IPS-NIHi7 (cell line): ENCODE measurements at regions not wholly inside any gene's neighbourhood (a gene's known extent, or its start where the extent isn't known, plus 50 kb on each side); places are given as distances from the start of the nearest gene placed in this dataset.
A peak's percentile ranks its signal among the peaks of the same experiment; 100 is the strongest.
"Not testable (repeated sequence)": the region's sequence is repeated elsewhere in the genome, so short reads cannot be mapped to it uniquely, and the experiment has no call there.

Experiments
- DNase-seq: peaks from one replicate; pipeline ENCODE4 v3.0.0; 2012; ENCODE audit warnings: mixed read lengths; ENCODE audit errors: extremely low spot score

DNA sequence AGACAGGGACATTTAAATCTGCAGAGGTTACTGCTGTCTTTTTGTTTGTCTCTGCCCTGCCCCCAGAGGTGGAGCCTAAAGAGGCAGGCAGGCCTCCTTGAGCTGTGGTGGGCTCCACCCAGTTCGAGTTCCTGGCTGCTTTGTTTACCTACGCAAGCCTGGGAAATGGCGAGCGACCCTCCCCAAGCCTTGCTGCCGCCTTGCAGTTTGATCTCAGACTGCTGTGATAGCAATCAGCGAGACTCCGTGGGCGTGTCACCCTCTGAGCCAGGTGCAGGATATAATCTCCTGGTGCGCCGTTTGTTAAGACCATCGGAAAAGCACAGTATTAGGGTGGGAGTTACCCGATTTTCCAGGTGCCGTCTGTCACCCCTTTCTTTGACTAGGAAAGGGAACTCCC is 93.3 kb downstream of the ANKRD30BL start:
- DNase-seq, result not testable (repeated sequence)

DNA sequence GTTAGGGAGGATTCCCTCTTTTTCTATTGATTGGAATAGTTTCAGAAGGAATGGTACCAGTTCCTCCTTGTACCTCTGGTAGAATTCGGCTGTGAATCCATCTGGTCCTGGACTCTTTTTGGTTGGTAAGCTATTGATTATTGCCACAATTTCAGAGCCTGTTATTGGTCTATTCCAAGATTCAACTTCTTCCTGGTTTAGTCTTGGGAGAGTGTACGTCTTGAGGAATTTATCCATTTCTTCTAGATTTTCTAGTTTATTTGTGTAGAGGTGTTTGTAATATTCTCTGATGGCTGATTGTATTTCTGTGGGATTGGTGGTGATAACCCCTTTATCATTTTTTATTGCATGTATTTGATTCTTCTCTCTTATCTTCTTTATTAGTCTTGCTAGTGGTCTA is 96.4 kb downstream of the ANKRD30BL start:
- not testable (repeated sequence) for DNase-seq

DNA sequence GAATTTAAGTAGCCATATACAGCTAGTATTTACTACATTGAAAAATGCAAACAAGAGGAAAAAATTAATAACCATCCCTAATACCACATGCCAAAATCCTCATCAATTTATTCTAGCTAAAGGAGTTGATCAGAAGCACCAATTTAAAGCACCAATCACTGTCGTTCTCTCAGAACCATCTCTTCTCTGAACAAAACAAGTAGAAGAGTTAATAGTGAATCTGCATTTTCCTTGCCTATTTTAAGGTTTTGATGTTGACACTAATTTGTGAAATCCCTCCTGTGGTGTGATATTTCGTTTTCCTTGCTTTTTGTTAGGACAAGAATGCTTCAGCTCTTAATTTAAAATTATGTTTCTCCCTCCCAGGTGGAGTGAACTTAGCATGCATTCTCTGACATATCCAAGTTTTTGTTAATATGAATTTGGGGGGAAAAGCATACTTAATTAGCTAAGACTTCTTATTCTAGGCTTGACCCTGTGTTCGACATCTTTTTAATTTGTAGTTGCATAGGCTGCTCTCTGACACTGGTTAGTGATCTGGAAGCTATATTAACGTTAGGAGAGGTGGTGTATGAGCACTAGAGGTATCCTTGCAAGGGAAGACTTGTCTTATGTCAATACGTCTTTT is 122.0 kb downstream of the ANKRD30BL start:
- DNase-seq, result not testable (repeated sequence)

DNA sequence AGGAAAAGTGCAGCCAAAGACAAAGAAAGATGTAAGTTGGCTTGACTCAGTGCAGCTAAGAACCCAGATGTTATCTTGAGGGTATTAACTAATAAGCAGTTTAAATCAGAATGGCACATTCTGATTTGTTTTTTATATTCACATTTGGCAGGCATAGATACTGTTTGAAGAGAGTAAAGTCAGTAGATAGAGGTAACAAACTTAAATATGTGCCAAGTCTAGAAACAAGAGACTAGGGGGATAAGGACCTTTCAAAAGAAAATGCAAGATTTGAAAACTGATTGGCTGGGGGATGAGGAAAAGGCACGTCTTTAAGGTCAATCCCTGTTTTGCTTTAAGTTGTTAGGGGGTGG is 122.9 kb downstream of the ANKRD30BL start:
- not testable (repeated sequence) for DNase-seq

DNA sequence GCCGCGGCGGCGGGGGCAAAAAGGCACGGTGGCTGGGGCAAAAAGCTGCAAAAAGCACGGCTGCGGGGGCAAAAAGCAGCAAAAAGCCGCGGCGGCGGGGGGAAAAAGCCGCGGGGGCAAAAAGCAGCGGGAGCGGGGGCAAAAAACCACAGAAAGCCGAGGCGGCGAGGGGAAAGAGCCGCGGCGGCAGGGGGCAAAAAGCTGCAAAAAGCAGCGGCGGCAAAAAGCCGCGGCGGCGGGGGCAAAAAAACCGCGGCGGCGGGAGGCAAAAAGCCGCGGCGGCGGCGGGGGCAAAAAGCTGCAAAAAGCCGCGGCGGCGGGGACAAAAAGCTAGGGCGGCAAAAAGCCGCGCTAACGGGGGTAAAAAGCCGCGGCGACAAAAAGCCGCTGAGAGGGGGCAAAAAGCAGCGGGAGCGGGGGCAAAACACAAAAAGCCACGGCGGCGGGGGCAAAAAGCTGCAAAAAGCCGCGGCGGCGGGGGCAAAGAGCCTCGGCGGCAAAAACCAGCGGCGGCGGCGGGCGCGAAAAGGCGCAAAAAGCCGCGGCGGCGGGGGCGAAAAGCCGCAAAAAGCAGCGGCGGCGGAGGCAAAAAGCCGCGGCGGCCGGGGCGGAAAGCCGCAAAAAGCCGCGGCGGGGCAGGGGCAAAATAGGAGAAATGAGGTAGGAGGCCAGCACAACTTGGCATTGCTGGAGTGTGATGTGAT is 123.4 kb downstream of the ANKRD30BL start:
- peak; percentile 6 for DNase-seq

DNA sequence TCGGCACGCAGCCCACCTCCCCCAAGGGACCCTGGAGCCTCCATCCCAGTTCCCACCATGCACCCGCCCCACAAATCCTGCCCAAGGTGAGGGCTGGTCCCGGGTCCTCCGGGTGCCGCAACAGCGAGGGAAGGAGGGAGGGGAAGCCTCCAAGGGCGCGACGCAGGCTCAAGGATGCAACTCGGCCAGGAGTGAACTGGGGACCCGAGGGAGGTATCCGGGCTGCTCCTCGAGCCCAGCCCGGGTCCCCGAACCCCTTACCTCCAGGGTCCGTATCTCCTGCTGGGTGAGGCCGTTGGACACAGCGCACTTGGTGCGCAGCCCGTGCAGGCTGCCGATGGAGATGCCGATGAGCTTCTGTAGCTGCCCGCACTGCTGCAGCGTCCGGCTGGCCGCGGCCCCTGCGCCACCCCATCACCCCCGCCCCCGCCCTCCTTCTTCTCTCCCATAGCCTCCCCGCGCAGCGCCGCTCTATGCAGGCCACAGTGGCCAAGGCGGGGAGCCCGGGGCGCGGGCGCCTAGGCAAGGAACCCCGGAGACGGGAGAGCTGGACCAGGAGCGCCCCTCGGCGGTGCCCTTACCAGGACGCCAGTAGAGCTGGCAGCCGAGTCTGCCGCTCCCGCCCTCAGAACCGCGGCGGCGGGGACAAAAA is 124.1 kb downstream of the ANKRD30BL start:
- peak; percentile 30 for DNase-seq

DNA sequence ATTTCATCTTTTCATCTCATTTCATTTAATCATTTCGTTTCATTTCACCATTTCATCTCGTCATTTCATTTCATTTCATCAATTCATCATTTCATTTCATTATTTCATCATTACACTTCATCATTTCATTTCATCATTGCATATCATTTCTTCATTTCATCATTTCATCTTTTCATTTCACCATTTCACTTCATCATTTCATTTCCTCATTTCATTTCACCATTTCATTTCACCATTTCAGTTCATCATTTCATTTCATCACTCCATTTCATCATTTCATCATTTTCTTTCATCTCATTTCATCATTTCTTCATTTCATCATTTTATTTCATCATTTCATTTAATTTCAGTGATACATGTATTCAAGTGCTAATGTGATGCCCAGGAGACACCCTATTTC is 127.1 kb downstream of the ANKRD30BL start:
- DNase-seq, result no peak

DNA sequence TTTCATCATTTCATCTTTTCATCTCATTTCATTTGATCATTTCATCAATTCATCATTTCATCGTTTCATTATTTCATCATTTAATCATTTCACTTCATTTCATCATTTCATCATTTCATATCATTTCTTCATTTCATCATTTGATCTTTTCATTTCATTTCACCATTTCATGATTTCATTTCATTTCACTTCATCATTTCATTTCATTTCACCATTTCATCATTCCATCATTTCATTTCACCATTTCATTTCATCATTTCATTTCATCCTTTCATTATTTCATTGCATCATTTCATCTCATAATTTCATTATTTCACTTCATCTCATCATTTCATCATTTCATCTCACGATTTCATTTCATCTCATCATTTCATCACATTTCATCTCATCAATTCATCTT is 127.8 kb downstream of the ANKRD30BL start:
- no peak for DNase-seq

DNA sequence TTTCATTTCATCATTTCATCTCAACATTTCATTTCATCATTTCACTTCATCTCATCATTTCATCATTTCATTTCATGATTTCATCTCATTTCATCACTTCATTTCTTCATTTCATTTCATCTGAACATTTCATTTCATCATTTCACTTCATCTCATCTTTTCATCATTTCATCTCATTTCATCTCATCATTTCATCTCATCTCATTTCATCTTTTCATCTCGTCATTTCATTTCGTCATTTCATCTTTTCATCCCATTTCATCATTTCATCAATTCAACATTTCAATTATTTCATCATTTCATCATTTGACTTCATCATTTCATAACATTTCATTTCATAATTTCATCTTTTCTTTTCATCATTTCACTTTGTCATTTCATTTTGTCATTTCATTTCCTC is 128.4 kb downstream of the ANKRD30BL start:
- no peak for DNase-seq

DNA sequence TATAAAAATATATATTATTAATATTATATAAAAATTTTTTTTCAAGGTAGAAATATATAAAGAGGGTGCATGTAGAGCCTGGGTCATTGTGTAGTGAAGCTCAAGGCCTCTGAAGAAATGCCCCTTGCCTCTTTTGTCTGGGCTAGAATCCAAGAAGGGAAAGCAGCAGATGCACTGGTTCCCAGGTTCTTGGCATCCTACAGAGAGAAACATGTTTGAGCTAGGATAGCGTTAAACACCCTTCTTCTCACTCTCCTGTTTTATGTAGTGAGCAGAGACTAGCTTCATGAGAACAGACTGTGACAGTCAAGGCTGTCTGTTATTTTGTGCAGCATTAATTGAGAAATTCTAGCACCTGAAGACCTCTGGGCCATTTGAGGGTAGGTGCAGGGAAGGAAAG is 149.7 kb downstream of the ANKRD30BL start:
- DNase-seq, result not testable (repeated sequence)

DNA sequence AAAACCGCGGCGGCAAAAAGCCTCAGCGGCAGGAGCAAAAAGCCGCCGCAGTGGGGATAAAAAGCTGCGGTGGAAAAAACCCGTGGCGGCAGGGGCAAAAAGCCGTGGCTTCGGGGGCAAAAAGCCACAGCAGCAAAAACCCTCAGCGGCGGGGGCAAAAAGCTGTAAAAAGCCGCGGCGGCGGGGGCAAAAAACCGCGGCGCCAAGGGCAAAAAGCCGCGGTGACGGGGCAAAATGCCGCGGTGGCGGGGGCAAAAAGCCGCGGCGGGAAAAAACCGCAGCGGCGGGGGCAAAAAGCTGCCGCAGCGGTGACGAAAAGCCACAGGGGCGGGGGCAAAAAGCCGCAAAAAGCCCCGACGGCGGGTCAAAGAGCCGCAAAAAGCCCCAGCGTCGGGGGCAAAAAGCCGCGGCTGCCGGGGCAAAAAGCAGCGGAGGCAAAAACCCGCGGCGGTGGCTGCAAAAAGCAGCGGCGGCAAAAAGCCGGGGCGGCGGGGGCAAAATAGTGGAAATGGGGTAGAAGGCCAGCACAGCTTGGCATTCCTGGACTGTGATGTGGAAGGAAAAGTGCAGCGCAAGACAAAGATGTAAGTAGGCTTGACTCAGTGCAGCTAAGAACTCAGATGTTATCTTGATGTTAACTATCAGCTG is 151.8 kb downstream of the ANKRD30BL start:
- DNase-seq, result peak; percentile 4

DNA sequence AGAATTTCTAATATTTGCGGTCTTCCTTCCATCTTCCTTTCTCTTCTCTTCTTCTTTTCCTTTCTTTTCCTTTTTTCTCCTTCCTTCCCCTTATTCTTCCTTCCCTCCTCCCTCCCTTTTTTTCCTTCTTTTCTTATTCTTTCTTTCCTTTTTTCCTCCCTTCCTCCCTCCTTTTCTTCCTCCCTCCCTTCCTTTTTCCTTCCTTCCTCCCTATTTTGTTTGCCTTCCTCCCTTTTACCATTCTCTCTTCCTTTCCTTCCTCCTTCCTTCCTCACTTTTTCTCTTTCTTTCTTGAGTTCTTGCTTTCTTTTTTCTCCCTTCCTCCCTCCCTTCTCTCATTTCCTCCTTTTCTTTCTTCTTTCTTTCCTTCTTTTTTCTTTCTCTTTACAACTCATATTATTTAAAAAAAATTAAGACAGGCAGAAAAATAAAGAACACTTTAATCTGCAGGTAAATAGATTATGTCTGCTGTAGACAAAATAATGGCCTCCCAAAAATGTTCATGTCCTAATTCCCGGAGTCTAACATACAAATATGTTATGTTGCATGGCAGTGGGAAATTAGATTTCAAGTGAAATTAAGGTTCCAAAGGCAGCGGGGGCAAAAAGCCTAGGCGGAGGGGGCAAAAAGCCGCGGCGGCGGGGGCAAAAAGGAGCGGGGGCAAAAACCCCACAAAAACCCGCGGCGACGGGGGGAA is 152.4 kb downstream of the ANKRD30BL start:
- no peak for DNase-seq

DNA sequence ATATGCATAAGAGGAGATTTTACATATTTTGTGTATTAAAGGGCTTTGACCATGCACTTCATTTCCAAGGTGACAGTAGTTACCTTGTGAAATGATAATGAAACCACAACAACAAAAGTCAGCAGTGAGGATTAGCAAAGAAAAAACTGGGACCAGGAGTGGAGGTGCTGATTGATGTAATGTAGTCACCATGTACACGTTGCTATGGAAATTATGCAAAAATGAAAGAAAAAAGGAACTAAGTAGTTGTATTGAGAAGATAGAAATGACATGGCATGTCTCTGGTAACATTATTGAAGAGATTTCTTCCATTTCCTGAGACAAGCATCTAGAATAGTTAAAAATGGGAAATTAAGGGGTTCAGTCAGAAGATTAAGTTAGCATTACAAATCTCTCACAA is 171.0 kb downstream of the ANKRD30BL start:
- not testable (repeated sequence) for DNase-seq

DNA sequence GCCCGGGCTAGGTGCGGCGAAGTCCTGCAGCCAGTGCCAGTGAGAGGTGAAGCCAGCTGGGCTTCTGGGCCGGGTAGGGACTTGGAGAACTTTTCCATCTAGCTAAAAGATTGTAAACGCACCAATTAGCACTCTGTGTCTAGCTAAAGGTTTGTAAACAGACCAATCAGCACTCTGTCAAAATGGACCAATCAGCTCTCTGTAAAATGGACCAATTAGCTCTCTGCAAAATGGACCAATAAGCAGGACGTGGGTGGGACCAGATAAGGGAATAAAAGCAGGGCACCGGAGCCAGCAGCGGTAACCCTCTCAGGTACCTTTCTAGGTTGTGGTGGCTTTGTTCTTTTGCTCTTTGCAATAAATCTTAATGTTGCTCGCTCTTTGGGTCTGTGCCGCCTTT is 195.1 kb downstream of the ANKRD30BL start:
- DNase-seq, result not testable (repeated sequence)

DNA sequence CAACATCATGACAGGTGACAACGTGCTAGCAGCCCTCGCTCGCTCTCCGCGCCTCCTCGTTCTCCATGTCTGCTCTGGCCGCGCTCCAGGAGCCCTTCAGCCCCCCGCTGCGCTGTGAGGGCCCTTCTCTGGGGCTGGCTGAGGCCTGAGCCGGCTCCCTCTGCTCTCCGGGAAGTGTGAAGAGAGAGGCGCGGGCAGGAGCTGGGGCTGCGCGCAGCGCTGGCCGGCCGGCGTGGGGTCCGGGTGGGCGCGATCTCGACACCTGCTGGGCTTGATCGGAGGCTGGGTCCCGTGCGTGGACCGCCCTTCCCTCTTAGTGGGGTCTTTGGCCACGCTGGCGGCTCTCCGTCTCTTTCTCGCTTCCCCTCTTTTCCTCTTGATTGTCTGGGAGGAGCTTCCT is 195.5 kb downstream of the ANKRD30BL start:
- peak; percentile 1 for DNase-seq

DNA sequence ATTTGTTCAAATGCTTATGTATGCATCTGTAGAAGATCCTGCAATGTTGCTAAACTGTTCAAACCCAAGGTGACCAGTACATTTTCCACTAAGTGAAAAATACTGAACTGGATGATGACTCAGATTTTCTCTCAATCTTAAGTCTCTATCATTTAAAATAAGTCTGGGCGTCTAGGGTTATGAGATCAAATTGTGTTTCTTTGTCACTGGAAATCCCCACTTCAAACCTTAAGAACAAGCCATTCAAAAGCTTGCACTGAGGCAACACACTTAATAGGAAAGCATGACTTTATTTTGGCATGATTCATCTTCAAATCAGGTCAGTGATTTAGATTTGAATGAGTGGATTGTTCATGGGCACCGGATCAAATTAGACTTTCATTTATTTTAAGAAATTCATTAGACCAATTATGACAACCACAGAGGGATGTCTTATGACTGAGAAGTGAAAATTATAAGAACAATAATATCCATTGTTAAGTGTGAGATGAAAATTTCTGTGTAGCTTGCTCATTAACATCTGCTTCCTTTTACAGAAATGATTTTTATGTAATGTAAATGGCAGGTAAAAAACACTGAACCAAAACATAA is 203.6 kb downstream of the ANKRD30BL start:
- DNase-seq, result not testable (repeated sequence)

DNA sequence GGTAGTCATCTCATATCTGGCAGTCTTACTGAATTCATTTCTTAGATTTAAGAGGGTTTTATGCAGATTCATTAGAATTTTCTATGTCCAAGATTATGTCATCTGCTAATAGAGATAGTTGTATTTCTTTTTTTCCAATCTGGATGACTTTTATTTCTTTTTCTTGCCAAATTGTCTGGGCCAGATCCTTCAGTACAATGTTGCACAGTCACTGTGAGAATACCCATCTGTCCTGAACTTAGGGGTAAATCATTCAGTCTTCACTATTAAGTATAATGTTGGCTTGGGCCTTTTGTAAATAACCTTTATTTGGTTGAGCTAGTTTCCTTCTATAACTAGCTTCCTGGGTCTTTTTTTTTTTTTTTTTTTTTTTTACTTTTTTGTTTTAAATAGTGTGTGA is 213.1 kb downstream of the ANKRD30BL start:
- DNase-seq, result not testable (repeated sequence)

DNA sequence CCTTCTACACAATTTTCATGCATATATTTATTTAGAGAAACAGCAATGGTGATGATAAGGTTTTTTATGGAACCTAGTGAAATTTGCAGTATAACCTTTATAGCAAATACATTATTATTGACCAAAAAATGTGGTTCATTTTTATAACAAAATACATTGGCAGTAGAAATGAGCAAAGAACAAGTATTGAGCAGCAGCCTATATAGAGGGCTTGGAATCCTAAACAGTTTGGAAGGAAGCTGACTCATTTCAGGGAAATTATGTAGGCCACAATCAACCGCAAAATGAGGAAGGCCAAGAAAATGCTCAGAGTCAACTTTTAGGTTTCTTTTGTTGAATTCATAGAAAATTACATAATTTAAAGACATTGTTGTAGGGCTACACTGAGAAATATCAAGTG is 238.5 kb downstream of the ANKRD30BL start:
- not testable (repeated sequence) for DNase-seq

DNA sequence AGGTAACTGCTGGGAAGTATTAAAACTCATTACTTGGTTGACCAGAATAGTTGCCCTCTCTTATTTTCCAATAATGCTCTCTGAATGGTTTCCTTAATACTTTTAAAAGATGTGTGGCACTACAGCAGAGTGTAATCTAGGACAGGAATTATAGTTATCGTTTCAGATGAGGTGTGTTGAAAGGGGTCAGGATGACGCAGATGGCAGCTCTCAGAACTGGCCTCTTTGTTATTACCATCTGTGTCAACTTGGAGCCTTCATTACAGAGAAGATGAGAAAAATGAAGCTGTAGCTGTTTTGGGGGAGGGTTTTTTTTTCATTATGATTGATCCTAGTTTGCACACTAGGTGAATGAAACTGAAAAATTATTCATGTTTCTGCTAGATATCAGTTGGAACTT is 238.9 kb downstream of the ANKRD30BL start:
- not testable (repeated sequence) for DNase-seq
